ENCODE measurements at regions not wholly inside any gene's neighbourhood (a gene's known extent, or its start where the extent isn't known, plus 50 kb on each side); places are given as distances from the start of the nearest gene placed in this dataset.

GRCh38 chr1:11391327-11391726 is 87.6 kb upstream of the DISP3 start:
- DNase-seq (ENCODE audit: low spot score): no peak
- no peak for TF ChIP-seq CTCF (IDR thresholded peaks at IDR 0.05; ENCODE audit: unreplicated experiment)
- no peak overlapping the region for H3K4me3 Mint-ChIP-seq (ENCODE audit: unreplicated experiment)
- no peaks in the 10 kb centered on the region for H3K9me3 Mint-ChIP-seq (ENCODE audit: unreplicated experiment)
- H3K36me3 Mint-ChIP-seq (ENCODE audit: low read depth, unreplicated experiment): no peaks in the 10 kb centered on the region
- no peak overlapping the region for H3K27ac Mint-ChIP-seq (ENCODE audit: unreplicated experiment)
- peaks cover 2% of the 10 kb centered on the region for H3K27me3 Mint-ChIP-seq (ENCODE audit: unreplicated experiment)
- no peaks in the 10 kb centered on the region for H3K4me1 Mint-ChIP-seq (ENCODE audit: unreplicated experiment)

- Mint-ChIP-seq H3K36me3 (ENCODE audit: low read depth, unreplicated experiment) (no peaks in the 10 kb centered on the region), H3K27ac (ENCODE audit: unreplicated experiment) (no peak overlapping the region), H3K27me3 (ENCODE audit: unreplicated experiment) (peaks cover 2% of the 10 kb centered on the region), H3K9me3 (ENCODE audit: unreplicated experiment) (no peaks in the 10 kb centered on the region), H3K4me1 (ENCODE audit: unreplicated experiment) (no peaks in the 10 kb centered on the region), H3K4me3 (ENCODE audit: unreplicated experiment) (no peak overlapping the region)
- DNase-seq (ENCODE audit: low spot score): no peak
- TF ChIP-seq CTCF (IDR thresholded peaks at IDR 0.05; ENCODE audit: unreplicated experiment): no peak
These were observed 87.1 kb upstream of the DISP3 start for GRCh38 chr1:11391886-11392285.

- H3K4me3 Mint-ChIP-seq (ENCODE audit: unreplicated experiment): no peak overlapping the region
- no peak for TF ChIP-seq CTCF (IDR thresholded peaks at IDR 0.05; ENCODE audit: unreplicated experiment)
These were observed 84.2 kb upstream of the DISP3 start for GRCh38 chr1:11394592-11395245.

GRCh38 chr1:11395616-11396015 is 83.3 kb upstream of the DISP3 start:
- Mint-ChIP-seq H3K27me3 (ENCODE audit: unreplicated experiment) (peaks cover 4% of the 10 kb centered on the region), H3K27ac (ENCODE audit: unreplicated experiment) (no peak overlapping the region), H3K4me3 (ENCODE audit: unreplicated experiment) (no peak overlapping the region), H3K4me1 (ENCODE audit: unreplicated experiment) (no peaks in the 10 kb centered on the region), H3K9me3 (ENCODE audit: unreplicated experiment) (no peaks in the 10 kb centered on the region), H3K36me3 (ENCODE audit: low read depth, unreplicated experiment) (no peaks in the 10 kb centered on the region)
- TF ChIP-seq CTCF (IDR thresholded peaks at IDR 0.05; ENCODE audit: unreplicated experiment): no peak
- DNase-seq (ENCODE audit: low spot score): no peak

More at GRCh38 chr1:11394592-11395245, 84.2 kb upstream of the DISP3 start:
- no peak for DNase-seq (ENCODE audit: low spot score)
- Mint-ChIP-seq H3K4me1 (ENCODE audit: unreplicated experiment) (no peaks in the 10 kb centered on the region), H3K27ac (ENCODE audit: unreplicated experiment) (no peak overlapping the region), H3K9me3 (ENCODE audit: unreplicated experiment) (no peaks in the 10 kb centered on the region), H3K27me3 (ENCODE audit: unreplicated experiment) (peaks cover 4% of the 10 kb centered on the region), H3K36me3 (ENCODE audit: low read depth, unreplicated experiment) (no peaks in the 10 kb centered on the region)

GRCh38 chr1:11397151-11397901 is 81.6 kb upstream of the DISP3 start:
- no peak for DNase-seq (ENCODE audit: low spot score)
- Mint-ChIP-seq H3K4me1 (ENCODE audit: unreplicated experiment) (no peaks in the 10 kb centered on the region), H3K27ac (ENCODE audit: unreplicated experiment) (no peak overlapping the region), H3K4me3 (ENCODE audit: unreplicated experiment) (no peak overlapping the region), H3K36me3 (ENCODE audit: low read depth, unreplicated experiment) (no peaks in the 10 kb centered on the region), H3K9me3 (ENCODE audit: unreplicated experiment) (no peaks in the 10 kb centered on the region), H3K27me3 (ENCODE audit: unreplicated experiment) (peaks cover 4% of the 10 kb centered on the region)
- no peak for TF ChIP-seq CTCF (IDR thresholded peaks at IDR 0.05; ENCODE audit: unreplicated experiment)
